ENCODE measurements at regions not wholly inside any gene's neighbourhood (a gene's known extent, or its start where the extent isn't known, plus 50 kb on each side); places are given as distances from the start of the nearest gene placed in this dataset.

DNA sequence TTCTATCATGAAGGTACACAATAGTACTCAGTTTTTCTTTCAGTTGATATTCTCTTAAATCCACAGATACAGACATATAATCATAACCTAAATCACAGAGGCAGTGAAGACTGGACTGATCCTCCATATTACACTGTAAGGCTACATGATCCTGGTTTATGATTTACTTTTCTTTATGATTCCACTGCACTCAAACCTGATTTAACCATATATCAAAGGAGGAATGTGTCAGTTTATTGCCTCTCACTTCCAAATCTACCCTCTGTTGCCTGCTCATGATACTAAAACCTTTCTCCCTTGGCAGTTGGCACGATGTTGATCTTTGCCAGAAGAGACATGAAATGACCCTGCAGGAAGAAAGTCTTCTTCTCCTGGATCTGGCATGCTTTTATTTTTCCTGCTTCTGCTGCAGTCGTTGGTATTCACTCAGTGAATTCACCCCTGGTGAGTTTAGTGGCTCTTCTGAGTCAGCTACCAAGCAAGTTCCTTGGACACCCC, 426.4 kb downstream of the MBD2 start:
- ATAC-seq (no peak), DNase-seq (no peak)
- Histone ChIP-seq H3K4me3 (no peak overlapping the region), H3K9me3 (peaks cover 0 to 12% (median 0%) of the 10 kb centered on the region in 11 donors), H3K27ac (no peak overlapping the region), H3K27me3 (no peaks in the 10 kb centered on the region), H3K36me3 (no peaks in the 10 kb centered on the region), H3K4me1 (peaks cover 0 to 6% (median 0%) of the 10 kb centered on the region in 9 donors)
- TF ChIP-seq CTCF (IDR thresholded peaks at IDR 0.05): no peak
- 68 to 69% methylated on average over 2 of the region's 2 CpGs for WGBS, 2 donors
- intact Hi-C loops (cut with DNase I): no loop called here

GRCh38 chr18:53796040-53796729, 428.3 kb downstream of the MBD2 start:
- no peak for DNase-seq
- H3K4me1 ChIP-seq: peaks cover 0 to 6% (median 0%) of the 10 kb centered on the region in 9 donors
- no peak overlapping the region for H3K4me3 ChIP-seq
- no peaks in the 10 kb centered on the region for H3K27me3 ChIP-seq
- H3K36me3 ChIP-seq: no peaks in the 10 kb centered on the region
- H3K27ac ChIP-seq: peak overlapping the region in 2 of 10 donors; percentile 19 to 35
- intact Hi-C loops (cut with DNase I): no loop called here
- WGBS, 2 donors: 67 to 76% methylated on average over 1 of the region's 1 CpG
- H3K9me3 ChIP-seq: peaks cover 0 to 12% (median 0%) of the 10 kb centered on the region in 11 donors
- TF ChIP-seq CTCF (IDR thresholded peaks at IDR 0.05): no peak
- peak in 7 of 8 donors; percentile 47 to 92 (median 62) for ATAC-seq

DNA sequence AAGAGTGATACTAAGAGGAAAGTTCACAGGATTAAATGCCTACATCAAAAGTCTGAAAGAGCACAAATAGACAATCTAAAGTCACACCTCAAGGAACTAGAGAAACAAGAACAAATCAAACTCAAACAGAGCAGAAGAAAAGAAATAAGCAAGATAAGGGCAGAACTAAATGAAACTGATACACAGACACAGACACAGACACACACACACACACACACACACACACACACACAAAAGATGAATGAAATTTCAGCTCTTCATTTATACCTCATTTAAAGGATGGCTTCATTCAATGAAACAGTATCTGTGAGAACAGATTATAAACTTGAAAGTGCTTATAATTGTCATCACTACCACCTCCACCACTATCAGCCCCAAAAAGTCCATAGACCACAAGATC, 428.9 kb downstream of the MBD2 start:
- Histone ChIP-seq H3K36me3 (no peaks in the 10 kb centered on the region), H3K4me3 (no peak overlapping the region), H3K9me3 (peaks cover 0 to 12% (median 0%) of the 10 kb centered on the region in 11 donors), H3K27ac (peak overlapping the region in 1 of 10 donors; percentile 19), H3K27me3 (no peaks in the 10 kb centered on the region), H3K4me1 (peaks cover 0 to 6% (median 0%) of the 10 kb centered on the region in 9 donors)
- intact Hi-C loops (cut with DNase I): no loop called here
- ATAC-seq (no peak), DNase-seq (no peak)
- no peak for TF ChIP-seq CTCF (IDR thresholded peaks at IDR 0.05)

DNA sequence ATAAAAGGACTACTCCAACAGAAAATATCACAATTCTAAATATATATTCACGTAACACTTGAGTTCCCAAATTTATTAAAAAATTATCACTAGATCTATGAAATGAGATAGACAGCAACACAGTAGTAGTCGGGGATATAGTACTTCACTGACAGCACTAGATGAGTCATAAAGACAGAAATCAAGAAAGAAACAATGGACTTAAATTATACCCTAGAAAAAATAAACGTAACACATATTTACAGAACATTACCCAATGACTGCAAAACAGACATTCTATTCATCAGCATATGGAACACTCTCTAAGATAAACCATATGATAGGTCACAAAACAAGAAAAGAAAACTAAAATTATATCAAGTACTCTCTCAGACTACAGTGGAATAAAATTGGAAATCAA, 429.4 kb downstream of the MBD2 start:
- intact Hi-C loops (cut with DNase I): no loop called here
- ATAC-seq (no peak), DNase-seq (no peak)
- Histone ChIP-seq H3K27me3 (no peaks in the 10 kb centered on the region), H3K36me3 (no peaks in the 10 kb centered on the region), H3K9me3 (peaks cover 0 to 12% (median 0%) of the 10 kb centered on the region in 11 donors), H3K4me3 (no peak overlapping the region), H3K4me1 (peaks cover 0 to 6% (median 0%) of the 10 kb centered on the region in 9 donors), H3K27ac (no peak overlapping the region)
- TF ChIP-seq CTCF (IDR thresholded peaks at IDR 0.05): no peak
- 77 to 80% methylated on average over 3 of the region's 3 CpGs for WGBS, 2 donors
